ENCODE measurements at regions not wholly inside any gene's neighbourhood (a gene's known extent, or its start where the extent isn't known, plus 50 kb on each side); places are given as distances from the start of the nearest gene placed in this dataset.
"Not testable (repeated sequence)": the region's sequence is repeated elsewhere in the genome, so short reads cannot be mapped to it uniquely, and the experiment has no call there.

DNA sequence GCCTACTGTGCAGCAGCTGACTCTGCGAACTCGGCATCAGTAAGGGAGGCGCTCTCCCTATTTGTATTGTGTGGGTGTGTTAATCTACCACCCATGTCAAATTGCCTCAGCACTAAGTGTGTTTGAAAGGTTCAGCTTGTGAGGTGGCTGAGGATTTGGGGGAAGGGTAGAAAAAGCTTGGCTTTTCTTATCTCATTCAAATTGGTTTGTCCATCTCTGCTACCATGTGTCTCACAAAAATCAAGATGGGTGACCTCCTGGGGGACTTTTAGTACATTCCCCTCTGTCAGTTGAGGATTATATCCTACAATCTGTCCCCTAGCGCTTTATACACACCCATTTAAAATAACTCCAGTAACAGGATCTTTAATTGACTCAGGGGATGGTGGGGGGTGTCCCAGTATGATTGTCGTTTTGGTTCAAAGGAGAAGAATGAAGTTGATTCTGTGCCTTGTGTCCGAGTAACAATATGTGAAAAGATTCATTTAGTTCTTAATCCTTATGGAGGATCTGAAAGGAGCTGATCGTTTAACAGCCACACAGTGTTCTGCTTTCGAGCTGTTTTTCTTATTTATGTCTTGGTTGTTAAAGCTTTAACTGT is 609.6 kb downstream of the PKHD1 start:
- DNase-seq (ENCODE audit: low spot score), result no peak

DNA sequence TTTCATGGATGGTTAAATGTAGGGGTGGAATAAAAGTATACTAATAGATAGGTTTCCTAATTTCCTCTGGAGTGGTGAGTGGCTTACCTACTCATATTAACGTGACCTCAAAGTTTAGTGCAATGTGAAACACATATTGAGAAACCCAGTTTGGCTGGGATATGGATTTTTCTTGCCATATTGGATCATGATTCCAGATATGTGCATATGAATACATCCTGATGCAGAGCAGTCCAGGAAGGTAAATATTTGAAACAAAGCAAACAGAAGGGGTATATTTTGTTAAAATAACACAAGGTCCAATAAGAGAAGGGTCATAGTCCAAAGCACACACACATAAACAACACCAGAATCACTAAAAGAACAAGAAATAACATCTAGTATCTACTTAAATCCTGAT is 608.1 kb downstream of the PKHD1 start:
- DNase-seq (ENCODE audit: low spot score), result no peak

DNA sequence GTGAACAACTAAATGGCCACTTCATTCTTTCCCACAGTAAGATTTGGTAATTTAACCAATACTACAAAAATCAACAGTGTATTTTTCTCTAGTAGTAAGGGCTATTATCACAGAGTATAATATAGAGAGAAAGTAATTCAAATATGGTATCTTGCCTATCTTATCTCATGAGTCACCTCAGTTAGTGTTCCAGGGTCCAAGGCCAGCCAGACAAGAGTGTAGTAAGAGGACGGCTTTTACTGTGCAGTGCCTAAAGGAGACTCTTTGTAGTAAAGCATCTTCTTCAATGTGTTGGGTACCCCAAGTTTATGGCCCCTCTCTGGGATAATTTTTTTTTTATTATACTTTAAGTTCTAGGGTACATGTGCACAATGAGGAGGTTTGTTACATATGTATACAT is 607.4 kb downstream of the PKHD1 start:
- no peak for DNase-seq (ENCODE audit: low spot score)

DNA sequence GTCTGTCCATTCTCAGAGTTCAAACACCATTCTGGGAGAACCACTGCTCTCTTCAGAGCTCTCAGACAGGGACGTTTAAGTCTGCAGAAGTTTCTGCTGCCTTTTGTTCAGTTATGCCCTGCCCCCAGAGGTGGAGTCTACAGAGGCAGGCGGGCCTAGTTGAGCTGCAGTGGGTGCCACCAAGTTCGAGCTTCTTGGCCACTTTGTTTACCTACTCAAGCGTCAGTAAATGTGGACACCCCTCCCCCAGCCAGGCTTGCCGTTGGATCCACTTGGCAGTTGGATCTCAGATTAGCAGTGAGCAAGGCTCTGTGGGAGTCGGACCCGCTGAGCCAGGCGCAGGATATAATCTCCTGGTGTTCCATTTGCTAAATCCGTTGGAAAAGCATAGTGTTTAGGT is 601.5 kb downstream of the PKHD1 start:
- not testable (repeated sequence) for DNase-seq (ENCODE audit: low spot score)

DNA sequence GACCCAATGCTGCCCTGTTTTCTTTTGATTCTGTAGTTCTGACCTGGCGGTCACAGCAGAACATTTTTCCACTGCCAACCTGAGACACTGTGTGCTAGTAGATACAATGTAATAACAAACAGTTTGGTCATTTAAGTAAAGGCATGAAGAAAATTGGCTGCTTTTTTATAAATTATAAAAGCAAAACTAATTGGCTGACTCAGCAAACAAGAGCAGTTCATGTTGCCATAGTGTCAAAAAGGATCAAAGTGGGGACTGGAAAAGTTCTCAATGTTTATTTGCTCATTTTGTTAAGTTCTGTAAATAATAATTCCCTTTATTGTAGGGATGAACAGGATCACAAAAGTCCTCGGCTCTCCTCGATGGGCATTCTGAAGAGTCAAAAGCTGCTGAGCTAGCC is 599.5 kb downstream of the PKHD1 start:
- DNase-seq (ENCODE audit: low spot score), result no peak

DNA sequence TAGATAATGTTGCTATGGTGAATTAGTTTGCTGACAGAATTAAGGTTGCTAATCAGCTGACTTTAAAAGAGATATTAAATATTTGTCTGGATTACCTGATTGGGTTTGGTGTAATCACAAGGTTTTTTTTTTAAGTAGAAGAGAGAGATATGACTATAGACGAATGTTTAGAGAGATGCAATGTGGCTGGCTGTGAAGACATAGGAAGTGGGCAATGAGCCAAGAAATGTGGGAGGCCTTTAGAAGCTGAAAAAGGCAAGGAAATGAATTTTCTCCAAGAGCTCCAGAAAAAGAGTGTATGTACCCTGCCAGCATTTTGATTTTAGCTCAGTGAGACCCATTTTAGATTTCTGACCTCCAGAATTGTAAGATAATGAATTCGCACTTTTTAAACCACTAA is 598.3 kb downstream of the PKHD1 start:
- DNase-seq (ENCODE audit: low spot score), result no peak

DNA sequence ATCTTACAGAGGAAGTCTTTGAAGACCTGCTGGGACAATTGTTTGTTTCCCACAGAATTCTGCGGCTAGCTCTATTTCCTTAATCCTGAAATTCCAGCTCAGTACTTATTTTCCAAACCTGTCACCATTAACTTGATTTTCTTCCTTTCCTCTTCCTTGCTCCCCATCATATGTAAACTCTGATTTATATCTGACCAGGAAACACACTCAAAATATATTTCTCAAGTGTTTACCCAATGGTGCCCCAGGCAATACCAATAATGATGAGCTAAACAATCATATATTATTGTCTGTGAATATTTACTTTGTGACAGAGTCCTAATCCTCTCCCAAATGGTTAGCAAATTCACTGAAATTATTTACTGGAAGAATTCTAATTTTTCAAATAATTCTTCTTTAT is 597.3 kb downstream of the PKHD1 start:
- DNase-seq (ENCODE audit: low spot score), result no peak

DNA sequence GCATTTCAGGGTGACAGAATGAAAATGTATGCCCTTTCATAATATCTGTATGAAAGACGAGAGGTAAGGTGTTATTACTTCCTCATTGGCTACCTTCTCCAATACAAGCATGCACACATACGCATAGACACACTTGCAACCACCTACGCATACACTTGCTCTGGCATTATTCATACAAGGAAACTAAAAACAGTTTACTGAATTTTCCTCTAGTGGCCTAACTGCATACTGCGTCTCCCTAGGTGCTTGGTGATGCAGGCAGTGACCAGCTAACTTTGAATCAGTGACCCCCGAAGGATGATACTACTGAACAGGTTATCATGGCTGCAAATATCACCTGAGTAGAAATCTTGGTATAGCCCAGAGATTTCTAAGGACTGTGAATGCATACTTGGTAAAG is 593.1 kb downstream of the PKHD1 start:
- no peak for DNase-seq (ENCODE audit: low spot score)

DNA sequence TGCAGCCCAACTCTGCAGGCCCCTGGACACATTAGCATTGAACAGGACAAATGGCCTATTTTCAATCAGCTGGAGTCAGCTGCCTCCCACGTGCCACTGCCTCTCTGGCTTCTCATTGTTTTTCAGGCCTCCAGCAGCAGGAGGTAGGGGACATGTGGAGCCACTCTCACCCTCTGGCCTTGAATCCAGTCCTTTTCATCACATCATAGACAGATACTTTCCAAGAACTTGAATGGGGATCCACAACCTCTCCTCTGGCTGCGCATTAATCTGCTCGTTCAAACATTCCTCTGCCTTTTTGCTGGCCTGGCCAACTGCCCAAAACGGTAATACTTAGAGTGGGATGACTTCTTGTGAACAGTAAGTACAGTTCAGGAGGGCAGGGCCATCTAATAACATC is 592.3 kb downstream of the PKHD1 start:
- DNase-seq (ENCODE audit: low spot score), result no peak

DNA sequence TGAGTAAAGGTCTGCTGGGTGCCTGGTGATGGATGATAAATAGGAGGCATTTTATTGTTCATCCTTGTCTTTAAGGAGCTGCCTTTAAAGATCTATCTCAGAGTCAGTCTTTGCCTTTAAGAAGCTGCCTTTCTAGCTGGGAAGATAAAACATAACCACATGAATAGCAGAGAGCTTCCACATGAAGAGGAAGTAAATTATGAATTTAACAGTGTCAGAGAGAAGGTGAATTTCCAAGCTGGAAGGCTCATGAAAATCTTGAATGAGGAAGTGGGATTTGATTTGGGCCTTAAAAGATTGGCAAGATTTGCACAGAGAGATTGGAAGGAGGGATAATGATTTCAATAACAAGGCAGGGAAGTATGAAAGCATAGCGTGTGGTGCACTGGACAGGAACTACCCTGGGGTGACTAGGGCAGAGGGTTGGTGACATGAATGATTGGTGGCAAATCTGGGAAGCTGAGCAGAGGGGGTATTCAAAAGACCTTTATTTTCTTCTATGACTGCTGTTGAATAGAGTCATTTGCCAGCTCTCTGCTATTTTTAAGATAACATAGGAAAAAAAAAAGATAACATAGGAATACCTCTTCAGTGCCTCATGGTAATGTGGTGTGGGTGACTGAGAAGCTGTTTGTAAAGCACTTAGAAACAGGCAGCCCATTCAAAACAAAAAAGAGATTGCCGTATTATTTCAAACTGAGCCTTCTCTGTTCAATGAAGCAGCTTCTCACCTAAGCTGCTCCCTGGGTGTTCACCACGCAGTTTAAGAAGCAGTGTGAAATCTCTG is 591.6 kb downstream of the PKHD1 start:
- no peak for DNase-seq (ENCODE audit: low spot score)

DNA sequence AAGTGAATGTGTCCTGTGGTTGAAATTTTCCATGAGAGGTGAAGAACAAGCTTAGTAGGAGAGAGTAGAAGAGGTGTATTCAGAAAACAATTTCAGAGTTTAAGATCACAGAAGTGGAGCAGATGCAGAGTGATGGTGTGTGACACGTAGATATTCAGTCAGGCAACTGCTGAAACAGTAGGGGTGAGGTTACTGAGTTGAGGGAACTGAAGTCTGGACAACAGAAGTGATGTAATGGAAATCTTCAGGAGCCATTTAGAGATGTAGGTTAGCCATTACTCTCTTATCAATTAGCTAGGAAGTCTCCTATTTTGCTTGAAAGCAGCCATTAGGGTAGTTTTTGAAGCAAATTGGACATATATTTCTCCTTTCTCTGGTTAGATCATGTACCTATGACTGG is 584.4 kb downstream of the PKHD1 start:
- DNase-seq (ENCODE audit: low spot score), result no peak

DNA sequence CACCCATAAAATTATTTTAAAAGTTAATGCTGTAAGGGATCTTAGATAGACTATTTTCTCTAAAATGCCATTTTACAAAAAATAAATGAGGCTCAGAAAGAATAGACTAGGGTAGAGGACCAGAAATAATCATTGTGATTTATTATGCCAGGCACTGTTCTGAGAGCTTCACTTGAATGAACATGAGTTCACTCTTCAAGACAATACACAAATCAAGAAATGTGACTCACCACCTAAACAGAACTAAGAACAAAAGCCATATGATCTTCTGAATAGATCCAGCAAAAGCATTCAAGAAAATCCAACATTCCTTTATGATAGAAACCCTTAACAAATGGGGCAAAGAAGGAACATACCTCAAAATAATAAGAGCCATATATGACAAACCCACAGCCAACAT is 582.0 kb downstream of the PKHD1 start:
- DNase-seq (ENCODE audit: low spot score), result no peak

DNA sequence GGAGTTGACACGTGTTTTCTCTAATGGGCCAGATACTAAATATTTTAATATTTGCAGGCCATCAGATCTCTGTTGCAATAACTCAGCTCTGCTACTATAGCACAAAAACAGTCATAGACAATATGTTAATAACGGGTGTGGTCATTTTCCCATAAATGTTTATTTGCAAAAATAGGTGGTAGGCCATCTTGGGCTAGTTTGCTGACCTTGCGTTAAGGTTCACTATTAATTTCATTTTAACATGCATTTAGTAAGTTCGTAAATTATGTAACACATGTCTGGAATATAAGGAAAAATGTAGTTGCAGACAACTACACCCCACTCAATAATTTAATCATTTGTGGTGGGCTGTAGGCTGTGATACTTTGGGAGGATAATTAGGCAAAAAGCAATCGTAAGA is 577.8 kb downstream of the PKHD1 start:
- DNase-seq (ENCODE audit: low spot score), result no peak

DNA sequence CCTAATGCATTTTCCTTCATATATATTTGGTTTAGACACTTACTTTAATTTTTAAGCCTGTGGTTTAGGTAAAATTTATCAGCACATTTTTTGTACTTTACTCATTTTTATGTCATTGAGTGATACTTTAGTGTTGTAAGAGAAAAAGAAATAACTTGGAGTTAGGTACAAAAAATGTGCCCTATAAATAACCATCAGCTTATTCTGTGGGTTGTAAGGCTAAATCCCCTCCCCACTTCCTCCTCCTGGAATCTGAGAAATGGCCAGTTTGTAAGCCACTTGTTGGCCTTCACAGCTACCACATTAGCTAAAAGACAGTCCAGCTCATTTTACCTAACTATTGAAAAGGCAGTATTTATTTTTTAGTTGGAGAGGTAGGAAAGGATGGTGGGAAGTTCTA is 576.3 kb downstream of the PKHD1 start:
- no peak for DNase-seq (ENCODE audit: low spot score)

DNA sequence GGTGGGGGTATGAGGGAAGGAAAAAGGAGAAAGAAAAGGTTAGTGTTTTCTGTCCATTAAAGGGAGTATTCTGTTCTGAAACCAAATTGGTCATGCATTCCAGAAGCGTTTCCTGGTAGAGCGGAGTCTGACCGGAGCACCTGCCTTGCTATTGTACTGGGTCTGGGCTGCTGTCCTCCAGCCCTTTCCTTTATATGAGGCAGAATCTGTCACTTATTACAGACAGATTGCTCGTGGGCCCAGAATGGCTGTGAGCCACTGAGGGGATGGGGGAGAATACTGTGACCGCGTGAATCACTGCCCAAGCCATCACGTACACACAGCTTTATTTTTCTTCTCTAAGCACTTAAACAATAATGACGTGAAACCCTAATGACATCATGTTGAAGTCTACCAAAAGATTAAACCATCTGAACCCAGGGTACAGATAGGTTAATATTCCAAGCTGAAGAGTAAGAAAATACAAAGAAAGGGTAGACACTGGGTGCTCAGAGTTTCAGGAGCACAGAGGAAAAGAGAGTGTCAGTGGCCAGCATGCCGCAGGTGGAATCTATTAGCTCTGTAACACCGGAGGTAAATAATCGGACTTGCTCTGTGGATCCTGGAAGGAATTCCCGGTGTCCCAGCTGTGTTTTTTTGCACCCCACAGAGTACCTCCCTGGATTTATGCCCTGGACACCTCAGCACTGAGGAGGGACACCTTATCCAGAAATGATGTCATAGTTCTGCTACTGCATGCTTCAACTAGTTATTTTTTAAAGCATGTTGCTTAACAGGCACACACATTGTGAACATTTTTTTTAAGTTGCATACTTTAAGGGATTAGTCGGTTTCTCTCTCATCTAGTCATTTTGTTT is 573.3 kb downstream of the PKHD1 start:
- DNase-seq (ENCODE audit: low spot score), result no peak

DNA sequence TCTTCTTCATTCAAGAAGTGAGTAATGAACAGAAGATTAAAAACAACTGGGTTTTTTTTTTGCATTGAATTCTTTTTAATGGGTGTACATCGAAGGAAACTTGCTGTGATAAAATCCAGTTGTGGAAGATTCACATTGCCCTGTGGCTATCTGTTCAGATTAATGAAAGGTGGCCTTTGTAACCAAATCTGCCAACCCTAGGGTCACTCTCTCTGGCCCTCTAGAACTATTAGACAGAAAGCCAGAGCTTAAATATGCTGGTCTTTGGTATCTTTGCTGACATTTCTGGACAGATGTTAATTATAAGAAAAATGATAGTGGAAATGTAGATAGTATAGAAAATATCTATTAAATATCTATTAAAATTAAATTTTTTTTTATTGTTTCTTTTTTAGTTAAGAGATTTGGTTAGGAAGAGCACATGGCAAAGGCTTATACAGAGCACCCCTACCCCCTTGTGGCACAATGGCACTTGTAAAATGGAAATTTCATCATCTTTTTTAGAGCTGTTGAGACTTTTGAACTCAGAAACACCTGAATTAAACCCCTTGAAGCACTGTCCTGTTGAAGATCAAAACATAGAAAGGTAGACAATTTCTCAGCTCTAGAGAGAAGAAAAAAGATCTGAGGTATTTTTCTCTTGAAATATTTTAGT is 572.5 kb downstream of the PKHD1 start:
- no peak for DNase-seq (ENCODE audit: low spot score)

DNA sequence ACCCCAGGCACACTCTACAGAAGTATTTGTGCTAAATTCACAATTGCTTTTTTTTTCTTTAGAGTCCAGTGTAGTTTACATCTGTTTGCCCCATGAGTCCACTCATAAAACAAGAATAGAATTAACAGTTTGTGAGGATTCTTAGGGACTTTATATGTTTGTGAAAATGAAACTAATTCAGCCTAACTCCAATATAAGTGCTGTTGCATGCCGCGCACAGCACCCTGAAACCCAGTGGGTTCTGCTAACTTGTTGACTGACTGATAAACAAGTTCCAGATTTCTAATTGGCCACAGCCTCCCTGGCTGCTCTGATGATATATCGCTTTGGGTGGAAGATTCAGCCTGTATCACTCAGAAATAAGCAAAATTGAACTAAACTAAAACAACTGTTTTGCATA is 561.4 kb downstream of the PKHD1 start:
- DNase-seq (ENCODE audit: low spot score), result no peak

DNA sequence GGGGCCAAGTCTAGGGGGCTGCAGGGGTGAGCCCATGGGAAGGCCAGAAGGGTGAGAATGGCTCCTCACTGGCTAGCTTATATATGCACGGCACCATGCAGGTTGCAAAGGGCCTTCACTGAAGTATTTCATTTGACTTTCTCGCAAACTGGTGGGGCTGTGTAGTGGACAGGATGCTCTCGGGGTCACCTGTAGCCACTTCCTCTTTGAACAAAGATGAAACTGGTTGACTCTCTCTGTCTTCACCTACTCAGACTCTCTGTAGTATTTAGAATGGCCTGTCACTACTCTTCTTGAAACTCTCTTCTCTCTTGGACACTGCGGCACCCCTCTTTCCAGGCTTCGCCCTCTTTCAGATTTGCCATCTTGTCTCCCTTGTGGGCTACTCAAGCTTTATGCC is 560.5 kb downstream of the PKHD1 start:
- DNase-seq (ENCODE audit: low spot score), result no peak

DNA sequence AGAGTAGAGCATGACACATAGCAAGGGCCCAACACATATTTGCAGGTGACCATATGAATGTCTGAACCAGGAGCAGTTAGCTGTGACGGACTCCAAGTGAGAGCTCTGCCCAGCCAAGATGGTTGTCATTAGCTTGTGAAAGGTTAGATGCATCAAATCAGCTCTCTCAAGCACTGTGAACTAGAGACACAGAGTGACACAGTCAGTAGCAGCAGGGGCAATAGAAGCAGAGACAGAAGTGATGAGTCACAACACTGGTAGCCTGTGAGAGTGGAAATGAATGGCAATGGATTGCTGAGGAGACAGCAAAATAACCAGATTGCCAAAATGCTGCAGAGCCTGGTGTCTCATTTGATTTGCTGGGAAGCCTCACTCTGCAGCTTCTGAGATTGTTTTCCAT is 558.9 kb downstream of the PKHD1 start:
- no peak for DNase-seq (ENCODE audit: low spot score)

DNA sequence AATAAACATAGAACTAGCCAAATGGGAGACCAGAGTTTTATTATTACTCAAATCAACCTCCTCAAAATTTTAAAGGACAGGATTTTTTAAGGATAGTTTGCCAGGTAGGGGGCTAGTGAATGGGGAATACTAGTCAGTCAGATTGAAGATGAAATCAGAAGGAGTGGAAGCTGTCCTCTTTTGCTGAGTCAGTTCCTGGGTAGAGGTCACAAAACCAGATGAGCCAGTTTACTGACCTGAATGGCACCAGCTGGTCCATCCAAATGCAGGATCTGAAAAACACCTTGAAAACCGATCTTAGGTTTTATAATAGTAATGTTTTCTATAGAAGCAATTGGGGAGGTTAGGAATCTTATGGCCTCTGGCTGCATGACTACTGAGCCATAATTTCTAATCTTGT is 558.2 kb downstream of the PKHD1 start:
- DNase-seq (ENCODE audit: low spot score), result no peak

DNA sequence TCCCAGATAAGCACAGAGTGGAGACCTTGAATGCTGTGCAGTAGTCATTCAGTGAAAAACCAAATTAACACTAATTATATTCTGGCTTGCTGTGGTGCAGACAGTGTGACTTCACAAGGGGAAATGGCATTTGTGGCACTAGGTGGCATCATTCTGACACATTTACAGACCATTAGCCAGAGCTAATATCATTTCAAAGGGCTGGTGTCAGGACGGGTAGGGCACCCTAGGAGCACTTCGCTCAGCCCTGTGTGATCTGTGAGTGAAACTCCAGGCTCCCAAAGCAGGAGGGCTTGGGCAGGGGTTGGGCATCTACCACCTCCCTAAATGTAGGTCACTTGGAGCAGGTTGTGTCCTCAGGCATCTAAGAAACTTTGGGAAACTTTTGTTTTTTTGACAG is 555.8 kb downstream of the PKHD1 start:
- no peak for DNase-seq (ENCODE audit: low spot score)

DNA sequence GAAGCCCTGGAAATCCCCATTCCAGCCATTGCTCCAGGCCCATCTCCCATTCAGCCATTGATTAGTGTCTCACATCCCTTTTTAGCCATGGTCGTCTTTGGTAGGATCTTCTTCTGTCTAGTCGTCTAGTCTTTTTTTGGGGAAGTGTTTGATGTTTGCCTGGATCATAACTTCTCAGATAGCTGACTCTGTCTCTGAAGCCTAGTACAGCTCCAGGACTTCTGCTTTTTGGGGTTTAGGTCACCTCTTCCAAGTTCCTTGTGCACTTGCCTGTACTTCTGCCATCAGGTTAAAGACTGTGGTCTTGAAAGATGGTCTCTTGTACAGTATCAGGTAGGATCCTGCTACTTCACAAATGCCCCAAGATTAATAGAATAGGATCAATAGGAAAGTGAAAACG is 553.5 kb downstream of the PKHD1 start:
- no peak for DNase-seq (ENCODE audit: low spot score)

DNA sequence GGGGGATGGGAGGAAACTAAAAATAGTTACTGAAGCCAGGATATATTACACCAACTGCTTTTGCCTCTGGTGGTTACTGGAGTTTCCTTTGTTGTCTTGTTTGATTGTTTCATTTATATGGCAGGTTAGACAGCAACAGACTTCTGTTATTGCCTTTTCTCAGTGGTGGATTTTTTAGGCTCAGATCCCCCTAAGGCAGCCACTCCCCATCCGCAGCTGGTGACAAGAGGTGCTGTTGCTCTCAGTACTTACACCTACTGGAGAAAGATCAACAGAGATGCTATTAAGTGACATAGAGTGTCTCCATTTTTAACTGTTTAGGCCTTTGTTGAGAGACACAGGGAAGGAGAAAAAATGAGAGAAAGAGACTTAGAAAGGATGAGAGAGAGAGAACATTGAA is 552.1 kb downstream of the PKHD1 start:
- DNase-seq (ENCODE audit: low spot score), result no peak
